HCT116 (cell line): ENCODE measurements at regions not wholly inside any gene's neighbourhood (a gene's known extent, or its start where the extent isn't known, plus 50 kb on each side); places are given as distances from the start of the nearest gene placed in this dataset.

ENCODE experiments used
- ATAC-seq: fragments of 200-7000 bp; cut with Tn5 transposase; 2 replicates; pipeline ENCODE4 v1.9.1; 2020; ENCODE audit warnings: mild to moderate bottlenecking, moderate library complexity
- BruUV-seq: library from RNA; stranded (reverse); fragments of 400-500 nt; replicated peaks from 2 replicates; lab custom pipeline; 2021; lab: Mats Ljungman, UMichigan
- CTCF ChIA-PET: fragments of 300-600 bp; sonication (Branson Sonifier 250); formaldehyde crosslinking; loops from one replicate; lab custom pipeline; 2021; ENCODE audit warnings: antibody characterized with exemption; lab: Charles Lee
- POLR2A ChIA-PET: fragments of 300-600, 350-600 bp; sonication (Branson Sonifier 250); formaldehyde crosslinking; loops from one replicate; lab custom pipeline; 2021; ENCODE audit warnings: antibody characterized with exemption; lab: Charles Lee
- RAD21 ChIA-PET, 2 experiments: fragments of 300-600 bp; sonication (Branson Sonifier 250); formaldehyde crosslinking; loops; one replicate each; lab custom pipeline; 2023; ENCODE audit warnings: low total read pairs in 2 of 2; ENCODE audit not compliant: uncharacterized antibody in 2 of 2, unreplicated experiment in 2 of 2, low non-redundant PET in 1 of 2; lab: Charles Lee
- DNase-seq: peaks from one replicate; pipeline ENCODE4 v3.0.0-alpha.2; 2010; ENCODE audit warnings: low read depth, low spot score
- H2AFZ ChIP-seq: fragments of 200-600 bp; shearing (Covaris generic), sonication (generic); 2 replicates; pipeline ENCODE4 v1.6.1; 2017; ENCODE audit warnings: low read depth, mixed run types, mixed read lengths, antibody characterized with exemption, low read length; ENCODE audit not compliant: poor library complexity, severe bottlenecking
- H3K27ac ChIP-seq: 2 replicates; pipeline ENCODE4 v1.5.1; 2012; ENCODE audit warnings: low read depth, low read length
- H3K27me3 ChIP-seq: fragments of 200-600 bp; sonication (generic); 2 replicates; pipeline ENCODE4 v1.6.1; 2016; ENCODE audit warnings: mixed run types, low read length, mixed read lengths; ENCODE audit not compliant: insufficient read depth
- H3K36me3 ChIP-seq, 2 experiments: fragments of 200-500 bp in 1 of 2; fragments of 200-600 bp in 1 of 2; sonication (Bioruptor generic) in 1 of 2; sonication (generic) in 1 of 2; 2 replicates each; pipeline versions ENCODE4 v1.5.1 to v1.6.1; 2014 to 2016; ENCODE audit warnings: low read length in 2 of 2, inconsistent platforms in 1 of 2, mixed read lengths in 1 of 2, mixed run types in 1 of 2; ENCODE audit not compliant: insufficient read depth in 2 of 2, control insufficient read depth in 1 of 2
- H3K4me1 ChIP-seq, 2 experiments: fragments of 200-600 bp in 1 of 2; sonication (generic) in 1 of 2; 2 replicates each; pipeline versions ENCODE4 v1.5.1 to v1.6.1; 2012 to 2017; ENCODE audit warnings: low read length in 2 of 2, inconsistent platforms in 1 of 2, mild to moderate bottlenecking in 1 of 2, mixed read lengths in 1 of 2, mixed run types in 1 of 2, moderate library complexity in 1 of 2; ENCODE audit not compliant: insufficient read depth in 2 of 2, control insufficient read depth in 1 of 2
- H3K4me2 ChIP-seq: fragments of 200-600 bp; sonication (generic); 2 replicates; pipeline ENCODE4 v1.6.1; 2017; ENCODE audit warnings: mixed run types, low read length, mixed read lengths
- H3K4me3 ChIP-seq, 2 experiments: fragments of 200-600 bp in 1 of 2; sonication (generic) in 1 of 2; replicated peaks in 1 of 2; 2 replicates each; pipeline ENCODE4 v1.5.1; 2011 to 2016; ENCODE audit warnings: low read length in 2 of 2, control low read depth in 1 of 2, low read depth in 1 of 2, mild to moderate bottlenecking in 1 of 2, mixed read lengths in 1 of 2, mixed run types in 1 of 2
- H3K79me2 ChIP-seq: fragments of 200-600 bp; sonication (generic); 2 replicates; pipeline ENCODE4 v1.6.1; 2017; ENCODE audit warnings: mild to moderate bottlenecking, mixed run types, low read length, moderate library complexity, mixed read lengths; ENCODE audit not compliant: insufficient read depth
- H3K9ac ChIP-seq: fragments of 200-600 bp; sonication (generic); 2 replicates; pipeline ENCODE4 v1.6.1; 2016; ENCODE audit warnings: low read length, mixed read lengths
- H3K9me2 ChIP-seq: fragments of 200-600 bp; sonication (generic), shearing (Covaris generic); 2 replicates; pipeline ENCODE4 v1.6.1; 2017; ENCODE audit warnings: mixed run types, mild to moderate bottlenecking, moderate library complexity; ENCODE audit not compliant: insufficient read depth
- H3K9me3 ChIP-seq, 2 experiments: fragments of 200-500 bp in 1 of 2; fragments of 200-600 bp in 1 of 2; sonication (Bioruptor generic) in 1 of 2; sonication (generic) in 1 of 2; 2 replicates each; pipeline ENCODE4 v1.6.1; 2014 to 2017; ENCODE audit warnings: low read length in 2 of 2, mixed read lengths in 2 of 2, inconsistent platforms in 1 of 2, low read depth in 1 of 2, mild to moderate bottlenecking in 1 of 2, mixed run types in 1 of 2, moderate library complexity in 1 of 2; ENCODE audit not compliant: control insufficient read depth in 1 of 2, insufficient read depth in 1 of 2
- H4K20me1 ChIP-seq: fragments of 200-600 bp; sonication (generic), shearing (Covaris generic); 2 replicates; pipeline ENCODE4 v1.6.1; 2017; ENCODE audit warnings: mixed run types, mild to moderate bottlenecking, moderate library complexity; ENCODE audit not compliant: insufficient read depth
- ATF3 ChIP-seq: IDR thresholded peaks from 2 replicates; pipeline ENCODE4 v1.6.1; 2012
- CBX3 ChIP-seq: IDR thresholded peaks from 2 replicates; pipeline ENCODE4 v1.6.1; 2012; ENCODE audit warnings: low read depth
- CEBPB ChIP-seq: IDR thresholded peaks from 2 replicates; pipeline ENCODE4 v1.6.1; 2012; ENCODE audit warnings: low read depth
- CTCF ChIP-seq, 3 experiments: fragments of 200-600 bp in 1 of 3; sonication (generic) in 1 of 3; IDR thresholded peaks in 2 of 3; conservative IDR thresholded peaks in 1 of 3; 2 replicates each; pipeline ENCODE4 v1.5.1; 2012 to 2017; ENCODE audit warnings: low read depth in 2 of 3, low read length in 2 of 3, antibody characterized with exemption in 1 of 3, borderline replicate concordance in 1 of 3, control low read depth in 1 of 3, mild to moderate bottlenecking in 1 of 3, mixed read lengths in 1 of 3, mixed run types in 1 of 3, moderate library complexity in 1 of 3; ENCODE audit not compliant: insufficient read depth in 1 of 3
- EGR1 ChIP-seq: IDR thresholded peaks from 2 replicates; pipeline ENCODE4 v1.6.1; 2012; ENCODE audit warnings: low read depth
- ELF1 ChIP-seq: IDR thresholded peaks from 2 replicates; pipeline ENCODE4 v1.6.1; 2012; ENCODE audit warnings: low read depth, borderline replicate concordance
- EZH2 ChIP-seq: fragments of 200-600 bp; sonication (generic); IDR thresholded peaks from 2 replicates; pipeline ENCODE4 v1.6.1; 2017; ENCODE audit warnings: antibody characterized with exemption, mixed run types
- EZH2phosphoT487 ChIP-seq: fragments of 200-600 bp; IDR thresholded peaks from 2 replicates; pipeline ENCODE4 v1.6.1; 2018; ENCODE audit warnings: antibody characterized with exemption, borderline replicate concordance
- JUND ChIP-seq: IDR thresholded peaks from 2 replicates; pipeline ENCODE4 v1.6.1; 2012
- MAX ChIP-seq: IDR thresholded peaks from 2 replicates; pipeline ENCODE4 v1.6.1; 2012
- POLR2AphosphoS5 ChIP-seq: IDR thresholded peaks from 2 replicates; pipeline ENCODE4 v1.6.1; 2011; ENCODE audit warnings: mild to moderate bottlenecking, low read depth, low read length, moderate library complexity
- SRF ChIP-seq: IDR thresholded peaks from 2 replicates; pipeline ENCODE4 v1.6.1; 2012; ENCODE audit warnings: low read depth
- YY1 ChIP-seq: IDR thresholded peaks from 2 replicates; pipeline ENCODE4 v1.6.1; 2011; ENCODE audit warnings: low read length, low read depth, moderate library complexity, mild to moderate bottlenecking; ENCODE audit not compliant: insufficient replicate concordance; ENCODE audit errors: extremely low read depth
- intact Hi-C: fragments of 100-400 bp; cut with micrococcal nuclease; formaldehyde crosslinking; loops from 2 replicates; pipeline ENCODE4 v1.10.0; 2022

- no peaks in the 10 kb centered on the region for H3K9me2 ChIP-seq
- H3K27ac ChIP-seq = no peak overlapping the region
- ChIA-PET RAD21 (no interaction called here), CTCF (no interaction called here), POLR2A (no interaction called here)
- no peaks in the 10 kb centered on the region for H3K27me3 ChIP-seq
- no peaks in the 10 kb centered on the region for H3K36me3 ChIP-seq
- no peaks in the 10 kb centered on the region for H3K79me2 ChIP-seq
- H3K9ac ChIP-seq = no peak overlapping the region
- no peak for DNase-seq
- H2AFZ ChIP-seq = no peak overlapping the region
- H3K4me2 ChIP-seq = no peak overlapping the region
- no TSS peak for BruUV-seq
- ATAC-seq = no peak
- intact Hi-C loops = no loop called here
- H3K4me3 ChIP-seq = no peak overlapping the region
- TF ChIP-seq ATF3 (no peak), JUND (no peak), EZH2phosphoT487 (no peak), EGR1 (no peak), SRF (no peak), MAX (no peak), CTCF (IDR thresholded peaks at IDR 0.05 in 2 of 3, conservative IDR thresholded peaks at IDR 0.05 in 1 of 3; ENCODE audit: borderline replicate concordance in 1 of 3, insufficient read depth in 1 of 3, low read depth in 2 of 3, low read length in 2 of 3) (no peak), CEBPB (no peak), CBX3 (no peak), YY1 (no peak), POLR2AphosphoS5 (no peak), EZH2 (no peak), ELF1 (no peak)
- H3K4me1 ChIP-seq = no peaks in the 10 kb centered on the region
- H3K9me3 ChIP-seq = peaks cover 14% of the 10 kb centered on the region in 2 experiments; a peak in 3 of 4 replicates
- H4K20me1 ChIP-seq = no peaks in the 10 kb centered on the region
Observed at GRCh38 chr1:2868571-2869195, 67.2 kb upstream of the TTC34 start.
